IPS DF 6.9 (cell line): ENCODE measurements at regions not wholly inside any gene's neighbourhood (a gene's known extent, or its start where the extent isn't known, plus 50 kb on each side); places are given as distances from the start of the nearest gene placed in this dataset.

Experiments used
- DNase-seq: peaks from one replicate; pipeline ENCODE4 v3.0.0-alpha.2; 2013; ENCODE audit warnings: low read depth, low spot score
- H3K27ac ChIP-seq: one replicate; pipeline ENCODE4 v1.5.1; 2013; ENCODE audit warnings: low read length, control low read depth
- H3K27me3 ChIP-seq: 2 replicates; pipeline ENCODE4 v1.6.1; 2013; ENCODE audit warnings: mild to moderate bottlenecking, low read length; ENCODE audit not compliant: control insufficient read depth, insufficient read depth
- H3K36me3 ChIP-seq: 2 replicates; pipeline ENCODE4 v1.6.1; 2013; ENCODE audit warnings: low read length; ENCODE audit not compliant: control insufficient read depth, insufficient read depth
- H3K4me1 ChIP-seq: 2 replicates; pipeline ENCODE4 v1.6.1; 2013; ENCODE audit warnings: low read length; ENCODE audit not compliant: control insufficient read depth, insufficient read depth
- H3K4me3 ChIP-seq: 2 replicates; pipeline ENCODE4 v1.5.1; 2013; ENCODE audit warnings: mild to moderate bottlenecking, low read length
- H3K9me3 ChIP-seq: 2 replicates; pipeline ENCODE4 v1.6.1; 2013; ENCODE audit warnings: low read length, inconsistent platforms; ENCODE audit not compliant: control insufficient read depth, insufficient read depth
- WGBS: extraction: QIAGEN DNeasy Blood & Tissue Kit; methylation state at CpG from one replicate; pipeline ENCODE4 v1.1.7; 2013; ENCODE audit warnings: mixed read lengths, missing lambda C conversion rate; ENCODE audit not compliant: insufficient read length, insufficient coverage; 5-methylcytosine and 5-hydroxymethylcytosine counted together

GRCh38 chr1:98278055-98278454 is 357.2 kb upstream of the DPYD start:
- H3K36me3 ChIP-seq = no peaks in the 10 kb centered on the region
- H3K27me3 ChIP-seq = no peaks in the 10 kb centered on the region
- no peak overlapping the region for H3K4me3 ChIP-seq
- H3K4me1 ChIP-seq = no peaks in the 10 kb centered on the region
- no CpG with 5 or more reads among the region's 3 CpGs for WGBS
- DNase-seq = no peak
- no peak overlapping the region for H3K27ac ChIP-seq
- H3K9me3 ChIP-seq = no peaks in the 10 kb centered on the region

GRCh38 chr1:98277118-98277517 is 356.3 kb upstream of the DPYD start:
- no peak for DNase-seq
- no peaks in the 10 kb centered on the region for H3K9me3 ChIP-seq
- no peak overlapping the region for H3K27ac ChIP-seq
- no peaks in the 10 kb centered on the region for H3K27me3 ChIP-seq
- no peaks in the 10 kb centered on the region for H3K4me1 ChIP-seq
- H3K36me3 ChIP-seq = no peaks in the 10 kb centered on the region
- WGBS = no CpG with 5 or more reads among the region's 2 CpGs
- H3K4me3 ChIP-seq = no peak overlapping the region

GRCh38 chr1:98276514-98276913 is 355.7 kb upstream of the DPYD start:
- Histone ChIP-seq H3K9me3 (no peaks in the 10 kb centered on the region), H3K27ac (no peak overlapping the region), H3K36me3 (no peaks in the 10 kb centered on the region), H3K27me3 (no peaks in the 10 kb centered on the region), H3K4me1 (no peaks in the 10 kb centered on the region), H3K4me3 (no peak overlapping the region)
- no peak for DNase-seq
- WGBS = no CpG with 5 or more reads among the region's 2 CpGs

- no peak overlapping the region for H3K4me3 ChIP-seq
- no peaks in the 10 kb centered on the region for H3K36me3 ChIP-seq
- H3K4me1 ChIP-seq = no peaks in the 10 kb centered on the region
- H3K9me3 ChIP-seq = no peaks in the 10 kb centered on the region
- DNase-seq = no peak
- no peak overlapping the region for H3K27ac ChIP-seq
- WGBS = no CpG with 5 or more reads among the region's 3 CpGs
- H3K27me3 ChIP-seq = no peaks in the 10 kb centered on the region
Observed at GRCh38 chr1:98268316-98268715, 347.5 kb upstream of the DPYD start.

GRCh38 chr1:98267423-98267822 is 346.6 kb upstream of the DPYD start:
- no peak overlapping the region for H3K4me3 ChIP-seq
- no peaks in the 10 kb centered on the region for H3K36me3 ChIP-seq
- no peaks in the 10 kb centered on the region for H3K4me1 ChIP-seq
- no peak overlapping the region for H3K27ac ChIP-seq
- H3K27me3 ChIP-seq = no peaks in the 10 kb centered on the region
- DNase-seq = no peak
- H3K9me3 ChIP-seq = no peaks in the 10 kb centered on the region
- no CpG with 5 or more reads among the region's 3 CpGs for WGBS

GRCh38 chr1:98264727-98265126 is 343.9 kb upstream of the DPYD start:
- H3K9me3 ChIP-seq = no peaks in the 10 kb centered on the region
- no peak for DNase-seq
- H3K36me3 ChIP-seq = no peaks in the 10 kb centered on the region
- H3K4me3 ChIP-seq = no peak overlapping the region
- H3K27me3 ChIP-seq = no peaks in the 10 kb centered on the region
- H3K27ac ChIP-seq = no peak overlapping the region
- no CpG with 5 or more reads among the region's 5 CpGs for WGBS
- no peaks in the 10 kb centered on the region for H3K4me1 ChIP-seq

- WGBS = no CpG with 5 or more reads among the region's 6 CpGs
- Histone ChIP-seq H3K36me3 (no peaks in the 10 kb centered on the region), H3K4me1 (no peaks in the 10 kb centered on the region), H3K9me3 (no peaks in the 10 kb centered on the region), H3K27me3 (no peaks in the 10 kb centered on the region), H3K27ac (no peak overlapping the region), H3K4me3 (no peak overlapping the region)
- no peak for DNase-seq
Observed at GRCh38 chr1:98260839-98261238, 340.0 kb upstream of the DPYD start.

- no peaks in the 10 kb centered on the region for H3K4me1 ChIP-seq
- H3K4me3 ChIP-seq = no peak overlapping the region
- DNase-seq = no peak
- H3K9me3 ChIP-seq = no peaks in the 10 kb centered on the region
- no peak overlapping the region for H3K27ac ChIP-seq
- H3K27me3 ChIP-seq = no peaks in the 10 kb centered on the region
- H3K36me3 ChIP-seq = no peaks in the 10 kb centered on the region
- no CpG with 5 or more reads among the region's 1 CpG for WGBS
Observed at GRCh38 chr1:98260412-98260811, 339.6 kb upstream of the DPYD start.

GRCh38 chr1:98256700-98257099 is 335.9 kb upstream of the DPYD start:
- H3K36me3 ChIP-seq = no peaks in the 10 kb centered on the region
- no peak for DNase-seq
- no CpG with 5 or more reads among the region's 2 CpGs for WGBS

GRCh38 chr1:98253145-98253544 is 332.3 kb upstream of the DPYD start:
- Histone ChIP-seq H3K36me3 (no peaks in the 10 kb centered on the region), H3K27ac (no peak overlapping the region), H3K27me3 (no peaks in the 10 kb centered on the region), H3K4me3 (no peak overlapping the region), H3K4me1 (no peaks in the 10 kb centered on the region), H3K9me3 (no peaks in the 10 kb centered on the region)
- DNase-seq = no peak
- WGBS = no CpG with 5 or more reads among the region's 3 CpGs

More at GRCh38 chr1:98256700-98257099, 335.9 kb upstream of the DPYD start:
- H3K9me3 ChIP-seq = no peaks in the 10 kb centered on the region
- no peak overlapping the region for H3K27ac ChIP-seq
- H3K27me3 ChIP-seq = no peaks in the 10 kb centered on the region
- H3K4me1 ChIP-seq = no peaks in the 10 kb centered on the region
- no peak overlapping the region for H3K4me3 ChIP-seq

GRCh38 chr1:98251497-98251896 is 330.7 kb upstream of the DPYD start:
- H3K4me1 ChIP-seq = no peaks in the 10 kb centered on the region
- no peaks in the 10 kb centered on the region for H3K27me3 ChIP-seq
- no peaks in the 10 kb centered on the region for H3K9me3 ChIP-seq
- no peak overlapping the region for H3K27ac ChIP-seq
- no peak overlapping the region for H3K4me3 ChIP-seq
- WGBS = no CpG with 5 or more reads among the region's 2 CpGs
- H3K36me3 ChIP-seq = no peaks in the 10 kb centered on the region
- no peak for DNase-seq
